D341Med (cell line): ENCODE measurements at regions not wholly inside any gene's neighbourhood (a gene's known extent, or its start where the extent isn't known, plus 50 kb on each side); places are given as distances from the start of the nearest gene placed in this dataset.

Experiments
- DNase-seq: peaks from one replicate; pipeline ENCODE4 v3.0.0; 2012; ENCODE audit warnings: low spot score

DNA sequence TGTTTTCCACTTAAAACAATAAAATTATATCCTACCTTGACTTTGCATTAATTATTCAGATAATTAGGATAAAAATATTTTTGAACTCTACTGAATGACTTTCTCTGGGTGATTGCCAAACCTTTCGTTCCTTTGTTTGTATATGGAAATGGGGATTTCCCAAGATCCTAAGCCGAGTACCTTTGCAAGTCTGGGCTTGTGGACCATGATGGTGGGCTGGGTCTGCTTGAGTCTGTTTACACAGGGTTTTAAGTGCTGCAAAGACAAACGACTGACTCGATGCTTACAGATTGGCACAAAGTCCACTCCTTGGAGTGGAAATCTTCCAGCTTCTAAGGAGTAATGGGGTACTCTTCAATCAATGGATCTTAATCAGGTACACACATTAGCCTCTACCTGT lies 659.5 kb downstream of the TSN start:
- DNase-seq, result no peak

DNA sequence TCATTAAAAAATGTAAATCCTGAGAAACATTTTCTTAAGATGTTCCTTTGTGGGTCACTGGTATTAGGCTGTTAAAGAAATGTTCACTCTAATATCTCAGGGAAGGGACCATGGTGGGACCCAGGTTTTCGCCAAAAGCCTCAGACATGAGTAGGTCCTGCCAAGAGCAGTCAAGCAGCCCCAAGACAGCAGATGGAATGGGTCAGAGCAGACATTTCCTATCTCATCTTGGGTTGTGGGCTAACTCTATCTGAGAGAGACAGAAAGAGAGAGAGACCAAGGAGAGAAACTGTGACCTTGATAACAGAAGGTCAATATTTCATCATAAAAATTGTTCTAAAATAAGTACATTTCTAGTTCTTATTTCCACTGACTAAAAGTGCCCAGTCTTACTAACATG lies 661.7 kb downstream of the TSN start:
- DNase-seq, result no peak

- DNase-seq, result no peak
Measured at GRCh38 chr2:122421775-122422174, 666.3 kb downstream of the TSN start.

DNA sequence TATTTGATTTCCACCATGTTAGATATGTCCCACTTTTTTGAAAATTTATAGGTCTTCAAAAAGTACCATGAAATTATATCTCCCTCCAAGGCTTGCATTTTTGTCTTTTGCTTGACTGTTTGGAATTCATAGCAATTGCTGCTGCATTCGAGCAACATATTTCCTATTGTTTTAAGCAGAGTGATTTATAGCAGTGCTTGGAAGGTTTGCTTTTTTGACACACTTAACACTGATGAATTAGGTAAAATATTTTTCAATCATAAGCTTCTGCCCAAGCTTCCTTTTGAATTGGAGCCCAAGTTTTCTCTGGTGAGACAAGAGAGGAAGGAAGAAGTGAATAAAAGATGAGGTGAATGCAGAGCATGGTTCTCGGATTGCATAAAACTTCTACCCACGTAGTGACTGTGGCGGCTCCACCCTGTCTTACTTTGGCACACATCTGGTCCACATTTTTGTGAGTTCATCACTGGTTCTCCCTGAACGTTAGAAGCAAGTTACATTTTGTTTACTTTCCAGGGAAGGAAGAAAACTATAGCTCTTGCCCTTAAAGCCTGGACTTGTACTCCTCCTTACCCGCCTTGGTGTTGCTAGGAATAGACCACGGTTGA lies 667.0 kb downstream of the TSN start:
- DNase-seq, result no peak

- DNase-seq, result no peak
Measured at GRCh38 chr2:122423934-122424333, 668.5 kb downstream of the TSN start.

DNA sequence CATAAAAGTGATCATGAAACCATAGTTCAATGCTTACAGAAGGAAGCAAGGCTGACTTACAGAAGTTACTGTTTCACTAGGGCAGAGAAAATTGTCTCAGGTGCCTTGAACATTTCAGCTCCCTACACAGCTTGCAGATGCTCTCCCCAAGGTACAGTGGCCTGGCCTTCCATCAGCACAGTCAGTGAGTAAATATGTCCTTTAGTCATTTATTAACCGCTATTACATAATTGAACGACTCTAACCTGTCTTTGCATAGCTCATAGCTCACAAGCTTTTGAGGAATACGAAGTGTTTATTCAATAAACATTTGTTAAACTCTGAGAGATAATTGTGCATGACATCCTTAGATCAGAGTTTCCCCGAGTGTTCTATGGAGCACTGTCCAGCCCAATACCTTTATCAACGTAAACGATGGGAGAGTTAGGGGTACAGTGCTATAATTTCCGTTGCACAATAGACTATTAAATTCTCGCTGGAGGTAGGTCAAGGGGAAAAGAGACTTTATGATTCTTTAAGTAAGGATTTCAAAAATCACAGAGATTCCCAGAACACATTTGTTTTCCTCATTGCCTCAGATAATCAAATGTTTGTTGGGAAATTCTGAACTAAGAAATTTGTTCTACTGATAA lies 677.8 kb downstream of the TSN start:
- DNase-seq, result no peak

GRCh38 chr2:122445003-122445402 lies 689.6 kb downstream of the TSN start:
- DNase-seq, result no peak

DNA sequence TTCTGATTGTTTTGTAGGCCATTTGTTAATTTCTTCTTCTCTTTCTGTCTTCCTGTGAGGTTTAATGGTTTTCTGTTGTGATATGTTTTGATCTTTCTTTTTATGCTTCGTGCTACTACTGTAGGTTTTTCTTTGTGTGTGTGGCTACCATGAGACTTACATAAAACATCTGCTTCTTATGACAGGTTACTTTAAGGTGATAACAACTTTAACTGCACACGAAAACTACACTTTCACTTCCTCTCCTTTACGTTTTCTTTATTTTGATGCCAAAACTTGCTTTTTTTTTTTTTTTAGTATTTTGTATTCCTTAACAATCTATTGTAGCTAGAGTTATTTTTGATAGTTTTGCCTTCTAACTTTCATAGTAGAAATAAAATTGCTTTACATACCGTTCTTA lies 691.3 kb downstream of the TSN start:
- DNase-seq, result no peak

DNA sequence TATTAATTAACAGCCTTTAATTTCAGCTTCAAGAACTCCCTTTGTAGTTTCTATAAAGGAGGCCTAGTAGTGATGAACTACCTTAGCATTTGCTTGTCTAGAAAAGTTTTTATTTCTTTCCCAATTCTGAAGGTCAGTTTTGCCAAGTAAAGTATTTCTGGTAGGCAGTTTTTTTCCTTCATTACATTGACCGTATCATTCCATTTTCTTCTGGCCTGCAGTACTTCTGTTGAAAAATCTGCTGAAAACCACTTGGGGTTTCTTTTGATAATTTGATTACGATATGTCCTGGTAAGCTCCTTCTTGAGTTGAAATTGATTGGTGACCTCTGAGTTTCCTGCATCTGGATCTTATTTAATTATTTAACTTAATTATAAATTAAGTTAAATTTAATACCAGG lies 691.8 kb downstream of the TSN start:
- DNase-seq, result no peak

- DNase-seq, result peak; percentile 45
Measured at GRCh38 chr2:122451040-122451439, 695.6 kb downstream of the TSN start.

DNA sequence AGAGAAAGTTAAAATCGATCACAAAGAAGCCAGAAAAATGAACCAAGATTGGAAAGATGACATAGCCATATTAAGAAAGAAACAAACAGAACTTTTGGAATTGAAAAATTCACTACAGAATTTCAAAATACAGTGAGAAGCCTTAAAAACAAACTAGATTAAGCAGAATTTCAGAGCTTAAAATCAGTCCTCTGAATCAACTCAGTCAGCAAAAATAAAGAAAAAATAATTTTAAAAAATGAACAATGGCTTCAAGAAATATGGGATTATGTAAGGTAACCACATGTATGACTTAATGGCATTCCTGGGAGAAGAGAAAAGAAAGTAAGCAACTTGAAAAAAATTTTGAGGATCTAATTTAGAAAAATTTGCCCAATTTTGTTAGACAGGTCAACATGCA lies 696.2 kb downstream of the TSN start:
- no peak for DNase-seq

GRCh38 chr2:122469147-122469546 lies 713.7 kb downstream of the TSN start:
- DNase-seq, result no peak

- DNase-seq, result no peak
Measured at GRCh38 chr2:122471753-122472152, 716.3 kb downstream of the TSN start.

DNA sequence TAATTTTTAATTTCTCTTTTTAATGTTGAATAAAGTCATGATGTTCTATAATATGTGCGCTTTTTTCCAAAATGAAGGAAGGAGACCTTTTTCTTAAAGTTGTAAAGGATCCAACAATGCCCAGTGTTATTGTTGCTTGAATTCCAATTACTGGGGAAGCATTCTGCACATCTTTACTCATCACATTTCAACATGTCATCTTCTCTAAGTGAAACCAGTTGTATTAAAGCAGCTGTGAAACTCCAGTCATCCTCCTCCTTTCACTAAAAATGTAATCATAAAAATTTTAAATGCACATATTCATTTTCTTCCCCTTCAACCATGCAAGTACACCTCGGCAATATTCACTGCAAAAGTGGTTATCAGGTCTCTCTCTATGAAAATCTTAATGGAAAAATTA lies 722.7 kb downstream of the TSN start:
- DNase-seq, result no peak

GRCh38 chr2:122478771-122479170 lies 723.3 kb downstream of the TSN start:
- no peak for DNase-seq

DNA sequence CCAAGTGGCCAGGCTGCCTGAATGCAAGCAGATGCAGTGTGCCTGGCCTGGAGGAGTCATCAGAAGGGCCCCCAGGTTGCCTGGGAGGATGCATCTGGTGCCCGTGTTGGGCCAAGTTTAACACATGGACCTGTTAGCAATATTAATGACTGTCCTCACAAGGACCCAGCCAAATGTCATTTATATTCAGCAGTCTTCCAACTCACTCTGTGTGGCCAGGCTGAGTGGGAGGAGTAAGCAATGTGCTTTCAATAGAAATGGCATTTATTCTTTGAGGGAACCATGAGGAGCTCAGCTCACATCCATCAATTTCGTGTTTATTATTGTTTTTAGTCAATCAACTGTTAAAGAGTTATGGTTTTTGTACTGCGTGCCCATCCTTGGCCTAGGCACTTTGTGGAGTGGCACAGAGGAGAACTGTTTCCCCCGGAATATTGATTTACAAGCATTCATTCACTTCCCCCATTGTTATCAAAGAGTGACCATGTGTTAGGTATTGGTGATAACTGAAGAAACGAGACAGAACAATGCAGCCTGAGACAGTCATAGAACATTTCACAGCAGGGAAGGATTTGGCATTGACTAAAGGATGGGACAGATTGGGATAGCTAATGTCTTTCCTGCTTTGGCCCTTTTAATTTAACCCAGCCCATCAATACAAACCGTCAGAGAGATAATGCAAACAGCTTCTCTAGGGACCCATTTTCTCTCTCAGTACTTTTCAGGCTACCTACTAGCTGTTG lies 725.2 kb downstream of the TSN start:
- DNase-seq, result no peak

- no peak for DNase-seq
Measured at GRCh38 chr2:122481244-122481622, 725.8 kb downstream of the TSN start.

- DNase-seq, result no peak
Measured at GRCh38 chr2:122481717-122482116, 726.3 kb downstream of the TSN start.

DNA sequence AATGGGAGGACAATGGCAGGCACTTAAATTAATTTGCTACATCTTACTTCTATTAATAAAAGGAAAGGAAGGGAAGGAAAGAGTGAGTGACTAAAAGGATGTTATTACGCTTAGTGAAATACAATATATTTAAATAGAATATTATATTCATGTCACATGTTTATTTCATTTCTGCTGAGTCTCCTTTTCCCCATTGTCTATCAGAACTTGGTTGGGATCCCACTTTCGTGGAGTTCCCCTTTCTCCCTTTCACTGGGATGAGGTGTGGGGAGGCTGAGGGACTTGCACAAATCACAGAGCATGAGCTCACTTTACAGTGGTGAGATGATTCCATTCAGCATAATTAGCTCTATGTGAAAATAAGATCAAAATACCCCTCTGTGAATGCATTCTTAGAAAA lies 730.6 kb downstream of the TSN start:
- DNase-seq, result no peak

- DNase-seq, result no peak
Measured at GRCh38 chr2:122486705-122487415, 731.4 kb downstream of the TSN start.

- DNase-seq, result no peak
Measured at GRCh38 chr2:122491011-122491410, 735.6 kb downstream of the TSN start.

DNA sequence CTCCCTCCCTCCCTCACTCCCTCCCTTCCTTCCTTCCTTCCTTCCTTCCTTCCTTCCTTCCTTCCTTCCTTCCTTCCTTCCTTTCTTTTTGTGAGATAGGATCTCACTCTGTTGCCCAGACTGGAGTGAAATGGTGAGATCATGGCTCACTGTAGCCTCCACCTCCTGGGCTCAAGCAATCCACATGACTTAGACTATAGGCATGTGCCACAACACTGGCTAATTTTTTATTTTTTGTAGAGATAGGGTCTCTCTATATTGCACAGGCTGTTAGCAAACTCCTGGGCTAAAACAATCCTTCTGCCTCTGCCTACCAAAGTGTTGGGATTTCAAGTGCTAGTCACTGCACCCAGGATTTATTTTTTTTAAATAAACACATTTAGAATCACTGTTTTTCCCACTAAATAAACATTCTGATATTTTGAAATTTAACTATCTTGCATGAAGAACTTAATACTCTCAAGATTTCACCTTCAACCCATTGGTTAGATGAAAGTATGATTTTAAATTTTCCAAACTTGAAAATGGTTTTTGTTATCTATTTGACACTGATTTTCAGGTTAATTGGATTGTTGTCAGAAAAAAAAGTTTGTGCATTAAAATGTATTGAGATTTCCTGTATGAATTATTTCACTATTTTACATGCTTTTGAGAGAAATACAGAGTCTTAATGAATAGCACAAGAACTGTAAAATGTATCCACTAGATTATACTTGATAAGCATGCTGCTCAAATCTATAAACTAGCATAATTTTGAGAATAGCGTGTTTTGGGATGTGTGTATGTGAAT lies 745.1 kb downstream of the TSN start:
- no peak for DNase-seq
